ENCODE measurements at regions not wholly inside any gene's neighbourhood (a gene's known extent, or its start where the extent isn't known, plus 50 kb on each side); places are given as distances from the start of the nearest gene placed in this dataset.

DNA sequence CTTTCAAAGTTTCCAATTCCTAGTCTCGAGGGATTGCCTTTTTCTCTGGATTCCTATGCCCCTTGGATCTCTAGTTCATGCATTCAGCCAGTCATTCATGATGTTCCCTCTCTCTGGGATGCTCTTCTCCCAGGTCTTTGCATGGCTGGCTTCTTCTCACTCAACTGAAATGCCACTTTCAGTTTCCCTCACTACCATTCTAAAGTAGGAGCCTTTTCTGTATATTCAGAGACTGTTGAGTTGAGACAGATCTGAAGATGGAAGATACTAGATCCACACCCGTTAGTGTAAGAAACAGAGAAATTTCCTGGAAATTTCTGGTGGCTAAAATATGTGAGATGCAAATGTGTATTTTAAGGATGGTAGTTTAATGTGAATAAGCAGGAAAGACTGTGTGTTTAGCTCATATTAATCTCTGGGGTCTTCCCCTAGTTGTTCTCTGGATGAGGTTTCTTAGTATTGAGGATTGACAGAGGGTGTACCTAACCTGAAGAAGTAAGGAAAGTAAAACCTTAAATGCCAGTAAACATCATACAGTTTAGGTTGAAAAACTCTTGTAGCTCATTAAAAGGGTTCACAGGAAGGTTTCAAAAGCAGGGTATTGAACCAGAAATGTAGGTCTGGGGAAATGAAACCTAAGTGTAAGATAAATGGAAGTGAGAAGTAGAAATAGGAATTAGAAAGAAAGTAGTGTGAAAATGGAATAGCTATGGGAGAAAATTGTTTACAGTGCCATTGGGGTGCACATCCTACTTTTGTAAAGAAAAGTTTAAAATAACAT lies 331.3 kb downstream of the NDFIP2 start:
- no peak for DNase-seq (ENCODE audit: low read depth)

DNA sequence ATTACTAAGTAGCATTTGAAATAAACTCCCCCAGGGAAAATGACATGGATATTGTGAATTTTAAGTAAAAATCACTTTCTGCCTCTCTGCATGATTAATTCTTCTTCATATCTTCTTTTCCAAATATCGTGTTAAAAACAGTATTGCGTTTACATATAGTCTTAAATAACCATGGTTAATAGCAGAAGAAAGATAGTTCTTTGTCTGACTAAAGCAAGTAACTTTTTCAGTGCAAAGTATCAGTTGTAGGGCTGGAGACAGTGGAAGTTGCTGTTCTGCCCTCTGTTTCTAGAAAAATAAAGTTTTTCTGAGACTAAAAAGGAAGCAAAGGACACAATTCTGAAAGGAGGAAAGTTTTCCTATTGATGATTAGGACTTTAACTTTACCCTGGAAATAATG lies 330.2 kb downstream of the NDFIP2 start:
- no peak for DNase-seq (ENCODE audit: low read depth)

DNA sequence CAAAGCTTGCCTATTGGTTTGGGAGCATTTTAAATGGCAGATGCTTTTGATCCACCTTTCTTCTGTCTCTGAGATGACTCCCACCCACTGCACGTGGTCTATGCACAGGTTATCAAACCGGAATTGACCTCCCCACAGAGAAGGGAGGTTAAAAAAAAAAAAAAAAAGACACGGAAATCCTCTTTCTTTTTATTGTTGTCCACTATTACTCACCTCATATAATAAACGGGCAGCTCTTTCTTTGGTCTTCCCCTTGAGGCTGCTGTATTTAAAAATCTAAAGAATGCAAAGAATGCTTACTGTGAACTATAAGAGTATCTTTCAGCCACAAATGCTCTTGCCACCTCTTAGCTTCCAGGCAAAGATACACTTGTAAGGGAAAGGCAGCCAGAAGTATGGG lies 329.7 kb downstream of the NDFIP2 start:
- DNase-seq (ENCODE audit: low read depth), result peak; percentile 33

DNA sequence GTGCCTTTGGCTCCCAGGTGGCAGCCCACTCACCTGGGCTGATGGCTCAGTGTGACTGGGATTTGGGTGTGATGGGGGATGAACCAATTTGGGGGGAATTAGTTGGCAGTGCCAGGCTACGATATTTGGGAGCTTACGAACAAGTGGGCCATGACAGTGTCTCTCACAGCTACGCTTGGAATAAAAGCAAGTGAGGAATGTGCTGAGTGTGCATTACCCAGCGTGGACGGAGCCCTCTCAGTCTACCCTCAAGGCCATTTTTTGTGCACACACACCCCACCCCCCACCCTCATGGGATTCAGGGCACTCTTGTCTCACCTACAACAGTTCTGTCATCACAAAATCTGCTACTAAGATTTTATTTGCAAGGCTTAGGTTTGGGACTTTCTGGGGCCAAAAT lies 329.1 kb downstream of the NDFIP2 start:
- no peak for DNase-seq (ENCODE audit: low read depth)

DNA sequence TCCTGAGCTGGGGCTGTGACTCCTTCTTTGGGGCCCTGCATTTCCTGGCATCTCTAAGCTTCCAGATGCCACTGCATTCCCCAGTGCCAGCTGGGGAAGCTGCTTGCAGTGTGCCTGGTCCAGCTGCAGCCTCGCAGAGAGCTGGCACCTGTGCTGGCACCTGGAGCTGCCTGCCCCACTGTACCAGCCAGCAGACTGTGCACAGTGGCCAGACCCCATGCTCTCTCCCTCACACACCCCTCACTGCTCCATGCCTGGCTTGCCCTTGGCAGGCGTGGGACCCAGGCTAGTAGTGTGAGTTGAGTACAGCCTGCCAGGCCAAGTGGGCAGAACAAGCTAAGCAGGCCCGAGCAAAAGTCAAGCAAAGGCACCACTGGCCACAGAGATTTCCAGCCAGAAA lies 327.5 kb downstream of the NDFIP2 start:
- DNase-seq (ENCODE audit: low read depth), result no peak

DNA sequence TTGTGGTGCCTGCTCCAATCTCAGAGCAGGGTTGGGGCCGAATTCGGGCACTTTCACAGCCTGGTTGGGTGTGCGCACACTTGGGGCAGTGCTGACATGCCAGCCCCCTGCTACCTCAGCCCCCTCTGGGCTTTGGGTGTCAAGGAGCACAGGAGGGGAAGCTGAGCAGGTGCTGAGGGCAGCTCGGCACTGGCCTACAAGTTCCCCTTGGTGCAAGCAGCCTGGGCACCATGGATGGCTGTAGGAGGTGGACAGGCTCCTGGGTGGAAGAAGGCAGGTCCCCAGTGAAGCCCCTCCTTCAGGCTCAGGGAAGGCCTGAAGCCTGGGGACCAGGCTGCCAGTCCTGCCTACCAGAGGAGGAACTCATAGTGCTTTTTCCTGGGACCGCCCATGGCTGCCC lies 326.6 kb downstream of the NDFIP2 start:
- DNase-seq (ENCODE audit: low read depth), result no peak

DNA sequence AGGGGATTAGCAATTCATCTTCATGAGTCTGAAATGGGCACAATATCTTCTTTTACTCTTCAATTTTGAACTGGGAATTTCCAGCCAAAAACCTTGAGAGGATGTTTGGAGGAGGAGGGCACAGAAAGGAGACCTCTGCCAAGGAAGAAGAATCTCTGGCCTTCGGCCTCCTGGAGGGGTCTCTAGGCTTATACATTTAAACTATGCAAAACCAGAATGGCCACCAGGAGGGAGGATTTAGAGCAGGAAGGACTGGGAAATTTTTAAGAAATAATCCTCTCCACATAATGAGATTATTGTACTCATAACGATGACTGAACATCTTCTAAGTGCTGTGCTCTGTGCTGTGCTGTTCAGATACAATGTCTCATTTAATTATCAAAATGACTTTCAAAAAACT lies 325.9 kb downstream of the NDFIP2 start:
- DNase-seq (ENCODE audit: low read depth), result no peak

DNA sequence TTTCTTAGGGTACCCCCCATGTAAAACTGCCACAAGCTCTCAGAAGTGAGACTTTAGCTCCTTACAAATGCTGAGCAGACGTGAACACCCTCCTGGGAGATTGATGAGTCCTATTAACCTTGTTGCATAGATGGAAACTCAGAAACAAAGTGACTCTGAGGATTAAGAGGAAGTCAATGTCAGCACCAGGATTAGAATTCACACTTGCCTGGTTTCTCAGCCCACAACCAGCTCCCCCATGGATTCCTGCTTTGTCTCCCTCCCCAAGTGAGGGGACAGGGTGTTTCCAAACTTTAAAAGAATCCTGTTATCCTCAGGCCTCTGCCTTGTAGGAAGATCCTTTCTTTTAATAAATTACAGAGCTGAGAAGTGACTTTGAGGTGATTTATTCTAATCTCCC lies 324.4 kb downstream of the NDFIP2 start:
- DNase-seq (ENCODE audit: low read depth), result no peak

DNA sequence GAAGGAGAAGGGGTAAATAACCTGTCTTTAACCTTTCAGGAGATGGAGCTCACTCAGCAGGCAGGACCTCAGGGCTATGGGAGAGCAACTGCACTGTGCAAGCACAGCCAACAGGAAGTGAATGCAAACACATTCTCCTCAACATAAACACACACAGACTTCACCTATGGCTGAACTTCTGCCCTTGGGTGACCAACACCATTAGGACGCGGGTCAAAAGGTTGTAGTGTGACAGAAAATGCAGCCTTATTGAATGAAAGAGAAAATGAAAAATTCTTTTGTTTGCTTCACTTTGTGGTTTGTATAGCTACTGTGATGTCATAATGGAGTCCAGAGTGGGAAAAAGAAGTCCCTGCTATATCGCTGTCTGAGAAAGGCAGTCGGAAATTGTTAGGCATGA lies 323.0 kb downstream of the NDFIP2 start:
- no peak for DNase-seq (ENCODE audit: low read depth)

DNA sequence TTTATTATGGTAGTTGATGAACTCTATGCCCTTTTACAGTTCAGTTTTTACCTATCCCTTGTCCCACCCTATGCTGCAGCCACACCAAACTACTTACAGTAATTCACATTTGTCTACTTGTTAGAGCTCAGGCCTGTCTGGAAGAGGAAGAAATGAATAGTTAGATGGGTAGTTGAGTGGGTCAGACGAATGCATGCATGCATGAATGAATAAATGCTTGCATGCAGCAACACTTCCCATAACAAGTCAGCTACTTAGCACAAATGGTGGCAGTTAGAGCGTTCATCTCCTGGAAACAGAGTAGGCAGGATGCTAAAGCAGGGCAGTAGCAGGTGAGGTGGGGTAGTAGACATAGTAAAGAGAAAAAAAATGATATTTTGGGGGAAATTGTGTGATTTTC lies 322.3 kb downstream of the NDFIP2 start:
- no peak for DNase-seq (ENCODE audit: low read depth)

DNA sequence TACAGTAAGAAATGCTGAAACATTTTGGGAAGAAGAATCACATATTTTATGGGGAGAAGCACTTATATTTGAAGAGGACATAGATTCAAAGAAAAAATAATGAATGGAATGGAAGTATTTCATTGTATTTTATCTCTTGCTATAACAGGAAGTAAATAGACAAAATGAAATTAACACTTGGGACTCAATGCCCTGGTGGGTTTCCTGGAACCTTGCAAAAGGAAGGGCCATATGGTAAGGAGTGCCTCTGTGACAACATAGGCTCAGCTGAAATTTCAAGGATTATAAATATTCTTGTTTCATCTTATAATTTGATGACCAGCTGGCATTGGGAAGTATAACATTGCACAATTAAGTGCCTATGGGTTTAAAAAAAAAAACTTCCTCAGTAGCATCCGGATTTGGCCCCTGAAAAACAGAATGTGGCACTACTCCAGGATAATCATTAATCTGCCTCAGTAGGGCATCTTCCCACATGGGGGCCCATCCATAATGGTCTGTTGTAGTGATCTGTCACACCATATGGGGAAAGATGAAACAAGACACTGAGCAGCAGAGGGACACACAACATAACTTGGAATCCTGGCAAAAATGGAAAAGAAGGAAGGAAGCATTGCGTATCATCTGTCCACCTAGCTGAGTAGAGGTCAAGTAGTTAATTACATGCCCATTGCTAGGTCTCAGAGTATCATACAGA lies 321.6 kb downstream of the NDFIP2 start:
- no peak for DNase-seq (ENCODE audit: low read depth)

DNA sequence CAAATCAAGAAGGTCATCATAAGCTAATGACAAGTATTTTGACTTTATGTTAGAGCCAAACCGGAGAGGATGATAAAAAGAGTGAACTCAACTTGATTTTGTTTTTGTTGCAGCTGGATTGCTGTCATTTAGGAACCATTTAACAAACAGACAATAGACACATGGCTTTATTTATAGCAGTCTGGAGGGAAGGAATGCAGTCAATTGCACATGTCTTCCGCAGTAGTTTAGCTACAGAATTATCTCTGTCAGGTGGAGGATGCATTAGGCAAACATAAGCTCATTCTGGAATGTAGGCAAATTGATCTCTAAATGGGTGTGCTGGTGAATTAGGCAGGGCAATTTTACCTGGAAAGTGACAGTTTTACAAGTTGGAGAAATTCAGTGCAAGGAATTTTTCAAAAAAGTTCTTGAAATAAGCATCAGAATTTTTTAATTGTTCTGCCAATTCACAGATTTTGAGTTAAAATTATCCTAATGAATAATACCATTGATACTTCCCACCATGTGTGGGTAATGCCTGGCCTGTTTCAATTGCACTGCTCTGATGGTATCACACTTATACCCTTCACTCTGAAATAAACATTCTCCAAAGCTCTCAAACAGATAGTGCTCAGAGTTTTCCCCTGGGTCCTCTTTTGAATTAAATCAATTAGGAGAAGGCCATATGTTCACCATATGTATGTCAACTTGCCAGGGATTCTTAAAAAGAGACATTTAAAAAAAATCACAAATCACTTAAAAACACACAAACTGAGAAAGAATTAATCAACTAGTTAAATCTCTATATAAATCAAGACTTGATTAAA lies 318.3 kb downstream of the NDFIP2 start:
- DNase-seq (ENCODE audit: low read depth), result no peak

DNA sequence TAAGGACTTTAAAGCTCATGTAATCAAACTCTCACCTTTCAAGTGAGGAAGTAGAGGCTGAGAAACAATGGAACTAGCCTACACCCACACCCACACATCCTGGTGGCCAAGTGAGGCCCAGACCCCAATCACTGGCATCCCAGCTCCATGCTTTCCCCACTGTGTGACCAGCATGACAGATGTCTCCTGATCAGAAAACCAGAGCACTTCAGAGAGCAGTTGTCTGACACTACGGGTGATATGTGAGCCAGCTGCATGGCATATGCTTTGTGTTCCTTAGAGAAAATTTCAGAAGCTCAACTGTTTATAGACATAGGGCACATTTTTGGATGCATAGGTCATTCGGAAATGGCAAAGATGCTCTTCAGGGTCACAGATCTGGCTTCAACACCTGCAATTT lies 315.2 kb downstream of the NDFIP2 start:
- no peak for DNase-seq (ENCODE audit: low read depth)

DNA sequence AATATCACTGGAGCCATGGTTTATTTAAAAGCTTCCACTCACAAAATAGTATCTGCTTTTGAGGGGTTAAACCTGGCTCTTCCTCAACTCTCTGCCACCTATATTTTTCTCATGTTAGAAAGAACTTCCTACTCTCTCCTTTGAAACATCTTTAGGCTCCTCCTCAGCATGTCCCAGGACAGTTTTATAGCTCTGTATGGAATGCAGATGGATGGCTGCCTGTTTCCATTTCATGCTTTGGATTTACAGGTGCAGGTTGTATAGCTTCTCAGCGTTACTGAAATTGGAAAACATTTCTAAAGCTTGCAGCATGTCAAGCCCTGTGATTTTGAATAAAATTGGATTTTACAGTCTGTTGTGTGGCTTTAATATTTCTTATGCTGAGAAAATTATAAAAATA lies 314.0 kb downstream of the NDFIP2 start:
- no peak for DNase-seq (ENCODE audit: low read depth)

DNA sequence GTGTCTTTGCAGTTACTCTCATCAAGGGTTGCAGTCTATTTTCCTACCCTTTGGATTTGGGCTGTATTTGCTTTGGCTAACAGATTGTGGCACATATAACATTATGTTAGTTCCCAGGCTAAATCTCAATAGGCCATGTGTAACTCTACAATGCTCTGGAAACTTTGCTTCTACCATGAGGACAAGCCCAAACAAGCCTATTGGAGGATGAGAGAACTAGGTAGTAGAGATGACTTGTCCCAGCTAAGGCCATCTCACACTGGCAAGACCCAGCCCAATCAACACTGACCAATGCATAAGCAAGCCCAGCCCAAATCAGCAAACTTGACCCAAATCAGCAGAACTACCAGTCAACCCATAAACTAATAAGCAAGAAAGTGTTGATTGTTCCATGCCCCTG lies 311.8 kb downstream of the NDFIP2 start:
- no peak for DNase-seq (ENCODE audit: low read depth)

DNA sequence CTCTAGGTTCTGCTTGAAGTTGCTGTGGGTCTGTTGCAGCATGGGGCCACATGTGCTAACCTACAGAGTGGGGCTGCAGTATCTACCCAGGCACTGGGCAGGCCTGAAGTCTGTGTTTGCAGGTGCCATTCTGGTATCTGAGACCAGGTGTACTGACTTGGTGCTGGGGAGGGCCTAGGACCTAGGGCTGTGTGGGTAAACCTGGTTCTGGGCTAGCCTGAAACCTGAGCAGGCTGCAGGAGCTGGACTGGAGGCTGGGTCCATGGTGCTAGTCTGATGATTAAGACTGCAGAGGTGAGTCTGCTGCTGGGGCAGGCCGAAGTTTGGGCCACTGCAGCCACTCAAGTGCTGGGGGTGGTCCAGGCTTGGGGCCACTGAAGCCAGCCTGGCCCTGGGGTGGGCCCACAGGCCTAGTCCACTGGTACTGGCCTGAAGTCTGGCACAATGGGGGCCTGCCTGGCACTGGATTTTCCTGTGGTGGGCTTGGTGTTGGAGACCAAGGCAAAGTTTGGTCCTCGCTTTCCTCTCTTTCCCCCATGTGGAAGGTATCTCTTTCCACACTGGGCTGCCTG lies 310.6 kb downstream of the NDFIP2 start:
- DNase-seq (ENCODE audit: low read depth), result no peak

DNA sequence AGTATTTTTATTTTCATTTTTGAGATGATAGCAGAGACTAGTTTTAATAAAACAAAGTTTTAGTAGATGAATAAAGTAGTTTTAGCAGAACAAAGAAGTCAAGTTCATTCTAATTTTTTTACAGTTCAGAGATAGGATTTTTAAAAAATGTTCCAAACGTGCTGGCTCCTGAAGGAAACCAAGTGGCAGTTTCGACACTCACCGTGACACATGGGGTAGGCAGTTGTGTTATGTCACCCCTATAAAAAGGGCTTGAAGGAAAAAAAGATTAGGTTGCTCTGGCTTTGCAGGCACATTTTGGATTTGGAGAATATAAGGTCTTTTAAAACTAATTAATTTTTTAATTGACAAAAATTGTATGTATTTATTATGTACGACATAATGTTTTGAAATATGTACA lies 305.2 kb downstream of the NDFIP2 start:
- DNase-seq (ENCODE audit: low read depth), result no peak

DNA sequence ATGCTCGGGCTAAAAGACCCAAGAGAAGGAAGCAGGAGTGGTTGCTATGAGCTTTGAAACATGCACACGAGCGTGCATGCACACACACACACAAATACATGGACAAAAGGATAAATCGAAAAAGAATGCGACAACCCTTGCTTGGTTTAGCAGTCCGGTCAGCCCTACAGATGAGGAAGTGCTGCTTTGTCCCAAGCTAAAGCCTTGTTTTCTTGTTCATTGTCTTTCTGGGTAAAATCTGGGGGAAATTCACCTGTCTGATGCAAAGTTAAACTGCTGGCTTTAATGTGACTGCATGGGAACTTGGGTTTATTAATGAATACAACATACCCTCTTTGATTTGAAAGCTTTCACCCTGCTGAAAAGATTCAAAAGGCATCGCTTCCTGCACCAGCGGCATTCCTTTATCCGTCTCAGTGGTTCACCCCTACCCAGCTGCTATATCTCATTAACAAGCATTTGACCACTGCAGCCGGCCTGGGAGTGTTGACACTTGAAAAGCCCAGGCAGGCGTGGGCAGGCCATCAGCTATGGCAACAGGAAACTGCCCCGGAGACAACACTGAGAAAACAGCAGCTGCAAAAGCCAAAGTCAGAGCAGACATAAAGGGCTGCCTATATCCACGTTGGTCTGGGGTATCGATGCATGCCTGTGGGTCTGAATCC lies 301.7 kb downstream of the NDFIP2 start:
- no peak for DNase-seq (ENCODE audit: low read depth)

DNA sequence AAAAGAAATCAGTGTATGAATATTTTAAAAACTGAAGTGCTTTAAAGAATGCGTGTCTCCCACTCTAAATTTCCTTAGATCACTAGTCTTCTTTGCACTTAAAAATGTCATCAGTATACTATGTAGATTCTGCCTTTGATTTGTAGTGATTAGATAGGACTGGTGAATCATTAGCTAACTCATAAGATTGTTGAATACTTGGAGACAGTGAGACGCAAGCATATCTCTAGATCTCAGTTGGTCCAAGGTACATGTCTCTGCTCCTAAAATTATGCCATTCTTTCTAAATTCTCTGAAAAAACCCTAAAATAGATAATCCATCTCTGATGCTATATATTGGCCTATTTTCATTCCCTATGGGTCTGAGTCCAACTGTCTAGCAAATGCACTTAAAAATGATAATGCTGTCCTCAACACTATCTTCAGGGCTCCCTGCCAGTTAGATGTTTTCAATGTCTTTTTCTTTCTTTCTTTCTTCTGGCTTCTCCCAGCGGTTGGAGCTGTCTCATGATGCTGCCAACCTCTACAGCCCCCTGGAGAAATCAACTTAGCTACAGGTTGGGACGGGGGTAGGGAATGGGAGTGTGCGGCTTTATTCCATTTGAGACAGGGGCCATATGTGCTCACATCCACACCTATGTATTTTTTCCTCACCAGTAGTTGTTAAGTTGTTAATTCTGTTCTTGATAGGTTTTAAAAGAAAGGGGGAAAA lies 301.0 kb downstream of the NDFIP2 start:
- DNase-seq (ENCODE audit: low read depth), result no peak

DNA sequence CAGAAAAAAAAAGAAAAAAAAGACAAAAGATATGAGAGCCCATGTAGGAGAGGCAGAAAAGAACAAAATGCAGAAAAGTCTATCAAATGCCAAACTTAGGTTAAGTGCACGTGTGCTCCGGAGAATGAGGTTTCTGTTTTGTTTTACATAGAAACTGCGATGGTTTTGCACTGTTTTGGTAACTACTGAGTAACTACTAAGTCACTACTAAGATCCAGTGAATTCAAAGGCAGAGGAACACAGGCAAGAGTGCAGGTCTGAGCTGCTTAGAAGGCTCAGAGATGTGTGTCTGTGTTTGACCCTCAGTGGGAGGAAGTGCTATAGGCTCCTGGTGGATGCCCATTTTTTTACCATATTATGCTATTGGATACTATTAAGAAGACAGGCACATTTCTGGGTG lies 299.3 kb downstream of the NDFIP2 start:
- no peak for DNase-seq (ENCODE audit: low read depth)

DNA sequence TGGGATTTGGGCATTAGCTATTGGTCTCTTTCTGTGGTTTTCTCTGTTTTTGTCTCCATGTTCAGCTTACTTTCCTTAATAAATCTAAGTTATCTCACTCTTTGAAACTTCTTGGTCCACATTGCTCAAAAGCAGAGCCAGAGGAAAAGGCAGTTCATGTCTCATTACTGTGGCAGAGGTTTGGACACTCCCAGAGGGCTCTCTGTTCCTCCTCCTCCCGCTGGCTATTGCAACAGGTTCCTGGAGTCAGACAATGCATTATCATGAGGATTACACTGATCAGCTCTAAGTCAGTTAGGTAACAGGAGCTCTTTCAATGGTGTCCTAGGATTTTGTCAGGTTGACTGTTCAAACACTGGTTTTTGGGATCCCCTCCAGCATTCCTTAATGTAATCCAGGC lies 298.8 kb downstream of the NDFIP2 start:
- peak; percentile 64 for DNase-seq (ENCODE audit: low read depth)

All from GM04503 (cell line).